ENCODE measurements at regions not wholly inside any gene's neighbourhood (a gene's known extent, or its start where the extent isn't known, plus 50 kb on each side); places are given as distances from the start of the nearest gene placed in this dataset.

GRCh38 chr16:48932216-48932855 is 322.4 kb upstream of the N4BP1 start:
- Histone ChIP-seq H3K4me3 (no peak overlapping the region), H3K27ac (no peak overlapping the region), H3K4me1 (no peaks in the 10 kb centered on the region), H3K9me3 (no peaks in the 10 kb centered on the region), H3K36me3 (ENCODE audit: insufficient read depth in 1 of 2, low read depth in 1 of 2) (no peaks in the 10 kb centered on the region), H3K27me3 (ENCODE audit: insufficient read depth in 3 of 3, low read length in 2 of 3) (no peaks in the 10 kb centered on the region)
- intact Hi-C loops (cut with DNase I), result loop anchor here in 1 of 2 donors (10.0 kb wide), 1 partner anchor 58 kb away; no protein-coding TSS in a partner anchor
- 76 to 80% (median 76%) methylated on average over 9 of the region's 9 CpGs for WGBS, 3 donors
- DNase-seq (no peak), ATAC-seq (no peak)
- no peak for TF ChIP-seq CTCF (IDR thresholded peaks at IDR 0.05)

GRCh38 chr16:48930951-48931553 is 321.1 kb upstream of the N4BP1 start:
- Histone ChIP-seq H3K27me3 (ENCODE audit: insufficient read depth in 3 of 3, low read length in 2 of 3) (peaks cover 0 to 2% (median 0%) of the 10 kb centered on the region in 3 donors), H3K9me3 (no peaks in the 10 kb centered on the region), H3K4me1 (no peaks in the 10 kb centered on the region), H3K4me3 (no peak overlapping the region), H3K36me3 (ENCODE audit: insufficient read depth in 1 of 2, low read depth in 1 of 2) (no peaks in the 10 kb centered on the region), H3K27ac (no peak overlapping the region)
- ATAC-seq (no peak), DNase-seq (no peak)
- intact Hi-C loops (cut with DNase I), result loop anchor here in 1 of 2 donors (10.0 kb wide), 1 partner anchor 56 kb away; no protein-coding TSS in a partner anchor
- no peak for TF ChIP-seq CTCF (IDR thresholded peaks at IDR 0.05)
- 96 to 99% (median 97%) methylated on average over 4 of the region's 4 CpGs for whole genome bisulfite sequencing, 3 donors

GRCh38 chr16:48919791-48920190 is 309.8 kb upstream of the N4BP1 start:
- DNase-seq, result no peak
- Histone ChIP-seq H3K4me3 (no peak overlapping the region), H3K27me3 (ENCODE audit: insufficient read depth in 3 of 3, low read length in 2 of 3) (peaks cover 0 to 2% (median 0%) of the 10 kb centered on the region in 3 donors), H3K27ac (no peak overlapping the region), H3K4me1 (no peaks in the 10 kb centered on the region), H3K36me3 (ENCODE audit: insufficient read depth in 1 of 2, low read depth in 1 of 2) (no peaks in the 10 kb centered on the region), H3K9me3 (no peaks in the 10 kb centered on the region)
- intact Hi-C loops (cut with DNase I), result no loop called here
- WGBS, 3 donors, result 83 to 87% (median 87%) methylated on average over 6 of the region's 6 CpGs
- no peak for TF ChIP-seq CTCF (IDR thresholded peaks at IDR 0.05)
- ATAC-seq, result no peak

GRCh38 chr16:48918520-48919258 is 308.7 kb upstream of the N4BP1 start:
- Histone ChIP-seq H3K4me3 (no peak overlapping the region), H3K4me1 (no peaks in the 10 kb centered on the region), H3K9me3 (no peaks in the 10 kb centered on the region), H3K27ac (no peak overlapping the region), H3K27me3 (ENCODE audit: insufficient read depth in 3 of 3, low read length in 2 of 3) (peaks cover 0 to 2% (median 0%) of the 10 kb centered on the region in 3 donors), H3K36me3 (ENCODE audit: insufficient read depth in 1 of 2, low read depth in 1 of 2) (no peaks in the 10 kb centered on the region)
- intact Hi-C loops (cut with DNase I), result no loop called here
- TF ChIP-seq CTCF (IDR thresholded peaks at IDR 0.05), result no peak
- WGBS, 3 donors, result 66 to 79% (median 72%) methylated on average over 4 of the region's 4 CpGs
- DNase-seq (no peak), ATAC-seq (no peak)

Data from psoas muscle (tissue), 7 donors.